H1 (cell line): ENCODE measurements at regions not wholly inside any gene's neighbourhood (a gene's known extent, or its start where the extent isn't known, plus 50 kb on each side); places are given as distances from the start of the nearest gene placed in this dataset.
A peak's percentile ranks its signal among the peaks of the same experiment; 100 is the strongest.

ENCODE experiments used
- CTCF ChIA-PET: fragments of 300-600 bp; sonication (Branson Sonifier 250); formaldehyde crosslinking; loops from one replicate; lab custom pipeline; 2021; ENCODE audit not compliant: partially characterized antibody; lab: Charles Lee
- POLR2A ChIA-PET: fragments of 300-600 bp; sonication (Branson Sonifier 250); formaldehyde crosslinking; loops from one replicate; lab custom pipeline; 2021; ENCODE audit warnings: inconsistent platforms; ENCODE audit not compliant: partially characterized antibody; lab: Charles Lee
- DNase-seq, 2 experiments: peaks; one replicate each; pipeline versions ENCODE4 v3.0.0 to v3.0.0-alpha.2; 2010 to 2022; ENCODE audit warnings: low spot score in 2 of 2, low read depth in 1 of 2, mixed read lengths in 1 of 2
- FAIRE-seq: peaks from 2 replicates; lab custom pipeline; 2011; peaks lifted over from hg19 to GRCh38; lab: Jason Lieb, UNC
- H2AFZ ChIP-seq: 2 replicates; pipeline ENCODE4 v1.8.1; 2012; ENCODE audit warnings: low read length, inconsistent platforms
- H2AK5ac ChIP-seq: 2 replicates; pipeline ENCODE4 v1.6.1; 2013; ENCODE audit warnings: low read depth, low read length
- H2BK120ac ChIP-seq: replicated peaks from 2 replicates; pipeline ENCODE3; 2013; ENCODE audit warnings: low read depth, low read length, inconsistent platforms
- H2BK12ac ChIP-seq: 2 replicates; pipeline ENCODE4 v1.6.1; 2013; ENCODE audit warnings: low read depth, low read length
- H2BK15ac ChIP-seq: 2 replicates; pipeline ENCODE4 v1.6.1; 2013; ENCODE audit warnings: low read length
- H2BK20ac ChIP-seq: 2 replicates; pipeline ENCODE4 v1.6.1; 2013; ENCODE audit warnings: low read length
- H2BK5ac ChIP-seq: 2 replicates; pipeline ENCODE4 v1.6.1; 2013; ENCODE audit warnings: low read depth, low read length
- H3K14ac ChIP-seq: 2 replicates; pipeline ENCODE4 v1.6.1; 2013; ENCODE audit warnings: inconsistent platforms; ENCODE audit not compliant: insufficient read length
- H3K18ac ChIP-seq: 2 replicates; pipeline ENCODE4 v1.6.1; 2013; ENCODE audit warnings: low read length; ENCODE audit errors: extremely low read depth
- H3K23ac ChIP-seq: 2 replicates; pipeline ENCODE4 v1.6.1; 2013; ENCODE audit warnings: inconsistent platforms; ENCODE audit not compliant: insufficient read length
- H3K23me2 ChIP-seq: 2 replicates; pipeline ENCODE4 v1.6.1; 2013; ENCODE audit warnings: low read depth, low read length
- H3K27ac ChIP-seq: 2 replicates; pipeline ENCODE4 v1.6.1; 2011; ENCODE audit warnings: low read depth, low read length, inconsistent platforms
- H3K27me3 ChIP-seq, 4 experiments: replicated peaks in 1 of 4; 1 replicate in 1 of 4; 2 replicates in 3 of 4; pipeline versions ENCODE4 v1.6.1 to v1.8.1; 2011 to 2013; ENCODE audit warnings: low read length in 3 of 4, mild to moderate bottlenecking in 3 of 4, inconsistent platforms in 2 of 4, mixed read lengths in 2 of 4, moderate library complexity in 1 of 4; ENCODE audit not compliant: control insufficient read depth in 3 of 4, insufficient read depth in 3 of 4; ENCODE audit errors: extremely low read depth in 1 of 4
- H3K36me3 ChIP-seq, 4 experiments: 2 replicates each; pipeline versions ENCODE4 v1.6.1 to v1.8.1; 2011 to 2013; ENCODE audit warnings: mild to moderate bottlenecking in 4 of 4, low read length in 3 of 4, moderate library complexity in 2 of 4, control low read depth in 1 of 4, inconsistent platforms in 1 of 4; ENCODE audit not compliant: insufficient read depth in 4 of 4, control insufficient read depth in 2 of 4
- H3K4ac ChIP-seq: replicated peaks from 2 replicates; pipeline ENCODE3; 2013; ENCODE audit warnings: low read length, low read depth, mixed read lengths, inconsistent platforms; ENCODE audit not compliant: insufficient read length
- H3K4me1 ChIP-seq, 4 experiments: replicated peaks in 1 of 4; 1 replicate in 1 of 4; 2 replicates in 3 of 4; pipeline versions ENCODE4 v1.6.1 to v1.8.1; 2011 to 2013; ENCODE audit warnings: low read length in 3 of 4, inconsistent platforms in 2 of 4, mixed read lengths in 1 of 4; ENCODE audit not compliant: insufficient read depth in 4 of 4, control insufficient read depth in 3 of 4
- H3K4me2 ChIP-seq, 2 experiments: 2 replicates each; pipeline versions ENCODE4 v1.6.1 to v1.8.1; 2011 to 2013; ENCODE audit warnings: low read depth in 2 of 2, low read length in 2 of 2, control low read depth in 1 of 2, inconsistent platforms in 1 of 2, mild to moderate bottlenecking in 1 of 2; ENCODE audit not compliant: insufficient read depth in 1 of 2
- H3K4me3 ChIP-seq, 4 experiments: fragments of 200-600, 300-600 bp in 1 of 4; sonication (generic), shearing (Covaris generic), sonication (Bioruptor Twin) in 1 of 4; 2 replicates each; pipeline versions ENCODE4 v1.5.1 to v1.8.1; 2011 to 2016; ENCODE audit warnings: low read length in 4 of 4, low read depth in 3 of 4, control low read depth in 2 of 4, inconsistent platforms in 2 of 4, mild to moderate bottlenecking in 2 of 4, mixed read lengths in 1 of 4, moderate library complexity in 1 of 4; ENCODE audit not compliant: insufficient read depth in 2 of 4; ENCODE audit errors: extremely low read depth in 1 of 4
- H3K56ac ChIP-seq: replicated peaks from 2 replicates; pipeline ENCODE3; 2013; ENCODE audit warnings: low read depth, mild to moderate bottlenecking, mixed read lengths, low read length, inconsistent platforms; ENCODE audit not compliant: insufficient read length
- H3K79me1 ChIP-seq: 2 replicates; pipeline ENCODE4 v1.6.1; 2013; ENCODE audit warnings: low read depth, low read length, control low read depth
- H3K79me2 ChIP-seq, 2 experiments: 2 replicates each; pipeline versions ENCODE4 v1.6.1 to v1.8.1; 2012 to 2013; ENCODE audit warnings: low read length in 2 of 2, mild to moderate bottlenecking in 2 of 2, inconsistent platforms in 1 of 2; ENCODE audit not compliant: insufficient read depth in 2 of 2, control insufficient read depth in 1 of 2
- H3K9ac ChIP-seq, 4 experiments: replicated peaks in 1 of 4; 1 replicate in 1 of 4; 2 replicates in 3 of 4; pipeline versions ENCODE4 v1.6.1 to v1.8.1; 2011 to 2013; ENCODE audit warnings: low read depth in 3 of 4, low read length in 3 of 4, control low read depth in 2 of 4, mild to moderate bottlenecking in 2 of 4, moderate library complexity in 2 of 4, inconsistent platforms in 1 of 4; ENCODE audit errors: extremely low read depth in 1 of 4
- H3K9me3 ChIP-seq, 2 experiments: 2 replicates each; pipeline versions ENCODE4 v1.6.1 to v1.8.1; 2012 to 2013; ENCODE audit warnings: mild to moderate bottlenecking in 2 of 2, moderate library complexity in 2 of 2, control low read depth in 1 of 2, inconsistent platforms in 1 of 2, low read depth in 1 of 2, low read length in 1 of 2, mixed read lengths in 1 of 2; ENCODE audit not compliant: insufficient read depth in 2 of 2
- H4K20me1 ChIP-seq, 2 experiments: replicated peaks in 1 of 2; 2 replicates each; pipeline versions ENCODE3 to v1.8.1; 2011 to 2013; ENCODE audit warnings: inconsistent platforms in 2 of 2, low read length in 2 of 2, mild to moderate bottlenecking in 1 of 2; ENCODE audit not compliant: insufficient read depth in 2 of 2, control insufficient read depth in 1 of 2
- H4K5ac ChIP-seq: 2 replicates; pipeline ENCODE4 v1.6.1; 2013; ENCODE audit warnings: low read length, low read depth, mixed read lengths, inconsistent platforms; ENCODE audit not compliant: insufficient read length
- H4K8ac ChIP-seq: 2 replicates; pipeline ENCODE4 v1.8.0; 2013; ENCODE audit warnings: mild to moderate bottlenecking, moderate library complexity, low read length, inconsistent platforms; ENCODE audit not compliant: insufficient read depth; ENCODE audit errors: extremely low read depth
- H4K91ac ChIP-seq: replicated peaks from 2 replicates; pipeline ENCODE3; 2013; ENCODE audit warnings: low read length, mixed read lengths, inconsistent platforms; ENCODE audit not compliant: insufficient read length
- HDAC6 ChIP-seq: IDR thresholded peaks from one replicate; pipeline ENCODE4 v1.7.1; 2012; ENCODE audit warnings: low read depth, mild to moderate bottlenecking, inconsistent platforms, low read length, moderate library complexity
- MAX ChIP-seq: IDR thresholded peaks from 2 replicates; pipeline ENCODE4 v1.6.1; 2012; ENCODE audit warnings: inconsistent platforms
- WGBS, 2 experiments: shearing (Covaris generic) in 1 of 2; methylation state at CpG; one replicate each; pipeline versions ENCODE4 v1.1.6 to v1.1.7; 2013 to 2015; ENCODE audit warnings: low lambda C conversion rate in 2 of 2, mixed read lengths in 2 of 2, inconsistent platforms in 1 of 2, low coverage in 1 of 2, missing lambda C conversion rate in 1 of 2; ENCODE audit not compliant: insufficient replicate concordance in 2 of 2, insufficient coverage in 1 of 2, insufficient read length in 1 of 2; ENCODE audit errors: extremely low coverage in 1 of 2, missing lambda C conversion rate in 1 of 2; 5-methylcytosine and 5-hydroxymethylcytosine counted together

DNA sequence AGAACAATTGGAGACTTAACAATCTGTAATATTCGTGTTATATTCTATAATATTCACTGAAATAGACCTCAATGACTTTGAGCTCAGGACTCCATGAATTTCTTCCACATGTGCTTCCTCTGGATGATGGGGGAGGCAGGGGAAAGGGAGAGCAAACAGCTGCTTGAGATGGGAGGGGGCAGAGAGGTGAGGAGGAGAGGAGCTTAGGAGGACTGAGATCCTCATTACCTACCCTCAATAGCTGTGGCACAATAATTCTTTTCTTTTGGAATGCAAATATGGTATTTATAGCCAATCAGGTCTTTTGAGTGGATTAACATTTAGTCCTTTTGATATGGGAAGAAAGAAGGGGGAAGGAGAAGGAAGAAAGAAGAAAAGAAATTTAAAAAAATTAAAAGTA is 64.1 kb upstream of the ZNF217 start:
- no peak for FAIRE-seq
- Histone ChIP-seq H3K4me1 (peaks cover 1 to 11% (median 7%) of the 10 kb centered on the region in 4 experiments; a peak in 3 of 7 replicates), H3K23me2 (no peaks in the 10 kb centered on the region; the same call in 1 of the 2 replicates), H3K56ac (no peak overlapping the region), H2BK120ac (no peak overlapping the region), H3K4ac (no peak overlapping the region), H3K36me3 (no peaks in the 10 kb centered on the region), H2BK5ac (no peak overlapping the region), H4K20me1 (no peaks in the 10 kb centered on the region), H4K91ac (no peak overlapping the region), H2BK20ac (no peak overlapping the region), H3K9me3 (no peaks in the 10 kb centered on the region), H4K8ac (no peak overlapping the region), H2BK12ac (no peak overlapping the region), H3K4me3 (0 out of 8 replicates have a peak overlapping the region, but pooled peaks of 1 of the 4 experiments have one; percentile 8), H4K5ac (no peak overlapping the region), H3K23ac (no peak overlapping the region), H3K4me2 (no peak overlapping the region), H3K14ac (no peak overlapping the region), H3K27ac (no peak overlapping the region), H3K79me2 (no peaks in the 10 kb centered on the region), H3K27me3 (no peaks in the 10 kb centered on the region), H3K9ac (no peak overlapping the region), H2AK5ac (no peak overlapping the region), H2BK15ac (no peak overlapping the region), H3K79me1 (no peaks in the 10 kb centered on the region), H2AFZ (0 out of 2 replicates have a peak overlapping the region, but pooled peaks have one; percentile 29), H3K18ac (no peak overlapping the region)
- POLR2A ChIA-PET: no interaction called here
- WGBS, 2 experiments: 8% methylated on average over 1 of the region's 1 CpG; no CpG with 5 or more reads in 1 of the 2 experiments
- no peak for DNase-seq
- CTCF ChIA-PET: interaction anchor here (0.6 to 1.4 kb wide), 9 partner anchors 17 to 1627 kb away, joined by 3 to 5 read pairs (median 3); no protein-coding TSS in a partner anchor
- TF ChIP-seq MAX: peak; percentile 45; the same call in 1 of the 2 replicates
- TF ChIP-seq HDAC6: no peak
